ENCODE measurements at regions not wholly inside any gene's neighbourhood (a gene's known extent, or its start where the extent isn't known, plus 50 kb on each side); places are given as distances from the start of the nearest gene placed in this dataset.

DNA sequence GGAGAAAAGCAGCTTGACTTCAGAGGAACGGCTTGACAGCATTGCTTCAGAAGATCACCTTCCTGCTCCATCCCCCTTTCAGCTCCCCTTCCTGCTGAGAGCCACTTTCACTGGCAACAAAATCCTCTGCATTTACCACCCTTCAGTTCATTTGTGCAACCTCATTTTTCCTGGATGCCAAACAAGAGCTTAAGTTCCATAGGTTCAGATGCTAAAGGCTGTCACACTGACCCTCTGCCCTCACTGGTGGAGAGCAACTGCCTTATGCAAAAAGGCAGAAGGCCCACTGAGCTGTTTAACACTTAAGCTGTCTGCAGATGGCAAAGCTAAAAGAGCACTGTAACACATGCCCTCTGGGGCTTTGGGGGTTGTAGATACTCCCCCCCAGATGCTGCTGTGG, 131.2 kb upstream of the SPACA1 start:
- no peak for DNase-seq (ENCODE audit: low spot score)
- CTCF ChIA-PET: no interaction called here
- no peaks in the 10 kb centered on the region for H3K4me1 ChIP-seq (ENCODE audit: insufficient read depth, low read length, poor library complexity, severe bottlenecking)
- H3K27me3 ChIP-seq (replicated peaks; ENCODE audit: insufficient read depth, low read depth, low read length, poor library complexity): no peaks in the 10 kb centered on the region
- no peak overlapping the region for H3K27ac ChIP-seq (ENCODE audit: low read depth, low read length, poor library complexity, severe bottlenecking)
- no TSS peak for BruUV-seq (replicated peaks)
- POLR2A ChIA-PET (ENCODE audit: low non-redundant PET): no interaction called here
- intact Hi-C loops (cut with micrococcal nuclease; ENCODE audit: unreplicated experiment): no loop called here
- H3K9me3 ChIP-seq (ENCODE audit: low read depth, low read length, poor library complexity, severe bottlenecking): no peaks in the 10 kb centered on the region
- H3K4me3 ChIP-seq (ENCODE audit: low read depth, low read length, poor library complexity, severe bottlenecking): no peak overlapping the region
- TF ChIP-seq, protein P1, sequence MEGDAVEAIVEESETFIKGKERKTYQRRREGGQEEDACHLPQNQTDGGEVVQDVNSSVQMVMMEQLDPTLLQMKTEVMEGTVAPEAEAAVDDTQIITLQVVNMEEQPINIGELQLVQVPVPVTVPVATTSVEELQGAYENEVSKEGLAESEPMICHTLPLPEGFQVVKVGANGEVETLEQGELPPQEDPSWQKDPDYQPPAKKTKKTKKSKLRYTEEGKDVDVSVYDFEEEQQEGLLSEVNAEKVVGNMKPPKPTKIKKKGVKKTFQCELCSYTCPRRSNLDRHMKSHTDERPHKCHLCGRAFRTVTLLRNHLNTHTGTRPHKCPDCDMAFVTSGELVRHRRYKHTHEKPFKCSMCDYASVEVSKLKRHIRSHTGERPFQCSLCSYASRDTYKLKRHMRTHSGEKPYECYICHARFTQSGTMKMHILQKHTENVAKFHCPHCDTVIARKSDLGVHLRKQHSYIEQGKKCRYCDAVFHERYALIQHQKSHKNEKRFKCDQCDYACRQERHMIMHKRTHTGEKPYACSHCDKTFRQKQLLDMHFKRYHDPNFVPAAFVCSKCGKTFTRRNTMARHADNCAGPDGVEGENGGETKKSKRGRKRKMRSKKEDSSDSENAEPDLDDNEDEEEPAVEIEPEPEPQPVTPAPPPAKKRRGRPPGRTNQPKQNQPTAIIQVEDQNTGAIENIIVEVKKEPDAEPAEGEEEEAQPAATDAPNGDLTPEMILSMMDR (conservative IDR thresholded peaks at IDR 0.05; ENCODE audit: low read depth, low read length): no peak
- TF ChIP-seq EZH2 (IDR thresholded peaks at IDR 0.05; ENCODE audit: borderline replicate concordance, low read depth, low read length, poor library complexity, severe bottlenecking): no peak
- no peaks in the 10 kb centered on the region for H3K36me3 ChIP-seq (ENCODE audit: insufficient read depth, low read length, poor library complexity, severe bottlenecking)

DNA sequence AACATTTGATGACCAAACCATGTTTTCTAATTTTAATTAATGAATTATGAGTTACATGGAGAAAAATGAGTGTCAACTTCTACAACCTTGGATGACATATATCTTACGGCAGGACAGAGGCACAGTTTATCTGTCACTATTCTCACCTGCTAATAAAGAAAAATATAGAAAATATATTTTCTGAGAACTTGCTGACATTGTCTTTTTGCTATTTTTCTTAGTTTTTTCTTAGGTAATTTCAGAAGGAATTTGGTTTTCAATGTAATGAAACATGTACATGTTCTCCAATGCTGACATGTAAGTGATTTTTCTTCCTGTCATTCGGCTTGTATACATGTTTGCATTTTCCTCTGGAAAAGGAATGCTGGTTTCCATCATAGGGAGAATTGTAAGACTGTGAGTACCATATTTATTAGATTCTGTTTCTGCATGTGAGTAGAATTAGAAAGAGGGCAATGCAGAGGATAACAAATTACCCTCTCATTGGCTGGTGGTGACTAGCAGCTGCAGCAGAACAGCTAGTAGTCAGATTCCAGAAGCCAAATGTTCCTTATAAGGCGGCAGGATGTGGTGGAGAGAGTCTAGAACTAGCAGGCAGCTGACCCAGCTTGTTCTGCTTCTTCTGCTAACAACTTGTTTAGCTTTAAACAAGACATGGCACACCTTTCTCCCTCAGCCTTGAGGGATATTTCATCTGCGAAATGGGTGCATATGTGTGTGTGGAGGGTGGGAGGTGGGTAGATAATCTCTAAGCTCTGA, 132.8 kb upstream of the SPACA1 start:
- no peak overlapping the region for H3K4me3 ChIP-seq (ENCODE audit: low read depth, low read length, poor library complexity, severe bottlenecking)
- no peaks in the 10 kb centered on the region for H3K4me1 ChIP-seq (ENCODE audit: insufficient read depth, low read length, poor library complexity, severe bottlenecking)
- ChIA-PET CTCF (no interaction called here), POLR2A (ENCODE audit: low non-redundant PET) (no interaction called here)
- no peaks in the 10 kb centered on the region for H3K36me3 ChIP-seq (ENCODE audit: insufficient read depth, low read length, poor library complexity, severe bottlenecking)
- DNase-seq (ENCODE audit: low spot score): no peak
- intact Hi-C loops (cut with micrococcal nuclease; ENCODE audit: unreplicated experiment): no loop called here
- TF ChIP-seq, protein P1 (conservative IDR thresholded peaks at IDR 0.05; ENCODE audit: low read depth, low read length): no peak
- no peak for TF ChIP-seq EZH2 (IDR thresholded peaks at IDR 0.05; ENCODE audit: borderline replicate concordance, low read depth, low read length, poor library complexity, severe bottlenecking)
- no TSS peak for BruUV-seq (replicated peaks)
- no peaks in the 10 kb centered on the region for H3K27me3 ChIP-seq (replicated peaks; ENCODE audit: insufficient read depth, low read depth, low read length, poor library complexity)
- H3K27ac ChIP-seq (ENCODE audit: low read depth, low read length, poor library complexity, severe bottlenecking): no peak overlapping the region
- no peaks in the 10 kb centered on the region for H3K9me3 ChIP-seq (ENCODE audit: low read depth, low read length, poor library complexity, severe bottlenecking)

DNA sequence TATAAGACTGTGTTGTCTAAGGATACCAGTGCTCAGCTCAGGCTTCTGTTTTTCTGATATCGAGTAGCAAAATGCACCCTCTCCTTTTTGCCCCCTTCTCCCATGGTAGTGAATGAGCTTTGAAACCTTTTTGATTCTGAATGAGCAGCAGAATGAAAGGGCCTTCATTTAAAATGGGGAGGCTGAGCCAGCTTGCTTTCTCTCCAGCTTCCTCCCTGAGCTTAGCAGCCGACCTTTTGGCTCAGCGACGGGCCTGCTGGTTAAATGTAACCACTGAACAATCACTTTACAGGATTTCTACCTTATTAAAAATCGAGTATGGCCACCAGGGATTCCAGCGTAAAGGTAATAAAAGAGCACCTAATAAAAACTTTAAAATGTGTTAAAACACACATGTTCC, 133.7 kb upstream of the SPACA1 start:
- no peaks in the 10 kb centered on the region for H3K36me3 ChIP-seq (ENCODE audit: insufficient read depth, low read length, poor library complexity, severe bottlenecking)
- H3K4me3 ChIP-seq (ENCODE audit: low read depth, low read length, poor library complexity, severe bottlenecking): no peak overlapping the region
- no peaks in the 10 kb centered on the region for H3K9me3 ChIP-seq (ENCODE audit: low read depth, low read length, poor library complexity, severe bottlenecking)
- POLR2A ChIA-PET (ENCODE audit: low non-redundant PET): no interaction called here
- CTCF ChIA-PET: no interaction called here
- BruUV-seq (replicated peaks): no TSS peak
- TF ChIP-seq, protein P1 (conservative IDR thresholded peaks at IDR 0.05; ENCODE audit: low read depth, low read length): no peak
- no peak for TF ChIP-seq EZH2 (IDR thresholded peaks at IDR 0.05; ENCODE audit: borderline replicate concordance, low read depth, low read length, poor library complexity, severe bottlenecking)
- H3K4me1 ChIP-seq (ENCODE audit: insufficient read depth, low read length, poor library complexity, severe bottlenecking): no peaks in the 10 kb centered on the region
- no peak for DNase-seq (ENCODE audit: low spot score)
- intact Hi-C loops (cut with micrococcal nuclease; ENCODE audit: unreplicated experiment): no loop called here
- H3K27me3 ChIP-seq (replicated peaks; ENCODE audit: insufficient read depth, low read depth, low read length, poor library complexity): no peaks in the 10 kb centered on the region
- no peak overlapping the region for H3K27ac ChIP-seq (ENCODE audit: low read depth, low read length, poor library complexity, severe bottlenecking)
